Pons (tissue), 1 donor: ENCODE measurements at regions not wholly inside any gene's neighbourhood (a gene's known extent, or its start where the extent isn't known, plus 50 kb on each side); places are given as distances from the start of the nearest gene placed in this dataset.
"Not testable (repeated sequence)": the region's sequence is repeated elsewhere in the genome, so short reads cannot be mapped to it uniquely, and the experiment has no call there.

Experiments
- DNase-seq: peaks from one replicate; pipeline ENCODE4 v3.0.0-alpha.2; 2016; ENCODE audit warnings: low spot score

DNA sequence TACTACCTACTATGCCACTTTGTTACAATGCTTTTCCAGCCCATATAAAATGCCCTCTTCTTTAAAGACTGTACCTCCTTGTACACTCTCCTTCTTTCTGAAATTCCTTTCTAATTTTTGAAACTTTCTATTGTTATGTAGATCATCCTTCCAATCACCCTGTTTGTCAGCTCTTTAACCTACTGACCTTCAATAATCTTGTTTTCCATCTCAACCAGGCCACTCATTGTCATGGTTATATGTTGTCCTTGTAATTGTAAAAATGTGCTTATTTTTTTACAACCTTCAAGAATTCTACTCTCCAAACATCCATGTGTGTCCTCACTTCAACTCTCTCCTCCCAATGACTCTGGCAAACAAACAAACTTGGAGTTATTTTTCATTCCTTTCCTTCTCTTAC is 1172.6 kb upstream of the CELF2 start:
- DNase-seq: no peak

DNA sequence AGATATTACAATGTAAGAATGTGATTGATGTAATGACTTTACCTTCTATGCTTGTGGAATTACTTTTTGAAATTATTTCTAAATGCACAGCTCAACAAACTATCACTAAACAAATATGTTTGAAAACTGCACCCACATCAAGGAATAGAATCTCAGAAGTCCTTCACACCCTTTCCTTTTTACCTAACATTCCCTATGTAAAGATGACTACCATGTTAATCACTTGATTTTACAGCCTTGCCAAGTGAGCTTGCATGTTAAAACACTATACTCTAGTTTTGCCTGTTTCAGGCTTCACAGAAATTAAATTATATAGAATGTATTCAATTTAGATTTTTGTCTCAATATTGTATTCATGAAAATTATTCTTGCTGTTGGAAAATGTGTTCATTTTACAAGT is 1169.4 kb upstream of the CELF2 start:
- no peak for DNase-seq

DNA sequence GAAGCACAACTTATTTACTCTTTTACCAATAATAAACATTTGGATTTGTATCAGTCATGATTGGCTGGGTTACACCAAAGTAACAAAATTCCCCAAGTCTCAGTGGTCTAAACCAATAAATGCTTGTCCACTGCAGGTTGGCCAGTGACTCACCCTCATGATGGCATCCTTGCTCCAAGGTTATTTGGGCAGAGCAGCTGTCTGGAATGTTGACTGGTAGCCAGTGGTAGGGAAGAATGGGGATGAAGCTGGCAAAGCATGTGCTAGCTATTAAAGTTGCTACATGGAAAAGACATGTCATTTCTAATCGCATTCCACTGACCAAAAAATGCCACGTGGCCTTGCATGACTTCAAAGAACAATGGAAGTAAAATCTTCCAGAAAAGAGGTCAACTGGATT is 1168.7 kb upstream of the CELF2 start:
- no peak for DNase-seq

DNA sequence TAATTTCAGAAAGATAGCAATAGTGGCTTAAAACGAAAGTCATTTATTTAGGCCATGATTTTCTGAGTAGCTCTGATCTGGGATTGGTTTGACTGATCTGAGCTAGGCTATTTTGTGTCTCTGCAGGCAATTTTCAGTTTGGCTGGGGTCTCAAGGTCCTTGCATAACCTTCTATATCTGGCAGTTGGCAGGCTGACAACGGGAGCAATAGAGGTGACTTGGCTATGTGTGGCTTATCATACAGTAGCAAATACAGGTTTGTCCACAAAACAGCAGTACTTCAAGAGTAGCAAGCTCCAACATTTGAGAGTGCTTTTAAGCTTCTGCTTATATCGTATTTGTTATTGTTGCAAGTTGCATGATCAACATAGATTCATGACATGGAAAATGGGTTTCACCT is 1167.3 kb upstream of the CELF2 start:
- no peak for DNase-seq

DNA sequence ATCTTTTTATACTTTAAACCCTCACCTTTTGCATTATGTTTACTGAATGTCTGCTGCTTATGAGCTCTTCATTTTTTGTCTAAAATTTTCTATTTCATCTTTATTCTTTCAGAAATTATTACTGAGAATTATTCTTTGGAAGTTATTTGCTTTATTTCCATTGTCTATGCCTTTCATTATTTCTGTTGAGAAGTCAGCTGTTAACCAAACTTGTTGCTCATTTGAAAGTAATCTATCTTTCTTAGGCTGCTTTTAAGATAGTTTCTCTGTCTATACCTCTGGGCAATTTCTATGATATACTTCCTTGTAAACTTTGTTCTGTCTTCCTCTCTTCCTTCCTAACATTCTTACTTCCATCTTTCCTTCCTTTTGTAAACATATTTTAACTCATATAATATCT is 1165.9 kb upstream of the CELF2 start:
- DNase-seq: no peak

DNA sequence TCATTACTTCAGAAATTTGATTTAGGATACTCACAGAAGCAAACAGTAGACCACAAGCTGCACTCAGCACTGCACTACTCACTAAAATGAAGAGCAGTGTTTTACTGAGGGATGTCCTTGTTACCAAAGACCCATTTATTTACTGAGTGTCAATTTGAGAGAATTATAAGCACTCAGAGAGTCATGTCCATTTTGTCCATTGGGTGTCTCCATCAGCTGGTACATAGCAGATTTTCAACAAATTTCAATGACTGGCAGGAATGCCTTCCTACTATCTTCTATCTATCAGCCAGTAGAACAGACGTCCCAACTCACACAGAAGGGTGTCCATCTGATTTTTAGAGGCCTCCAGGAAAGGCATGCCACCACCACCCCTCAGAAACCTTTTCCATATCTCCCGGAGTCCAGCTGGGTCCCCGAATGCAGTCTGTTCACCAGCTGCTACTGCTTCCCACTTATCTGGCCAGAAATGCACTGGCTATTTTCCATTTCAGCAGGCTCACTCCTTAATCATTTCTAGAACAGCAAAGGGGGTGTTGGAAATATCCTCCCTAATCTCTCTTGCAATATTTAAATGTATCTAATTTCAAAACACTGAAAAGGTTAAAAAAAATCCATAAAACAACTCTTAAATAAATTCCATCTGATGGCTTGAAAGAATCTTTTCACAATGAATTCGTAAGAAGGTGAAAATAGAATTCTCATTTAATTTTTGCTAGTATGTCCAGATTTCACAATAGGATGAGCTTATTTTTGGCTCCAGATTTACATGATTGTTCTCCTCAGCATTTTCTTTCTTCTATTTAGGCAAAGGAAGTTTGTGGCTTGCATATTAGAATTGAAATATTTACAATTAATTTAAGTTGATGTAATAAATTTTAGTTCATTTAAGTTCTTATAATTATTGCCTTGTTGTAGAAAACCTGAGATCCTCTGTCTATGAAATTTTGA is 1164.0 kb upstream of the CELF2 start:
- peak; percentile 19 for DNase-seq

DNA sequence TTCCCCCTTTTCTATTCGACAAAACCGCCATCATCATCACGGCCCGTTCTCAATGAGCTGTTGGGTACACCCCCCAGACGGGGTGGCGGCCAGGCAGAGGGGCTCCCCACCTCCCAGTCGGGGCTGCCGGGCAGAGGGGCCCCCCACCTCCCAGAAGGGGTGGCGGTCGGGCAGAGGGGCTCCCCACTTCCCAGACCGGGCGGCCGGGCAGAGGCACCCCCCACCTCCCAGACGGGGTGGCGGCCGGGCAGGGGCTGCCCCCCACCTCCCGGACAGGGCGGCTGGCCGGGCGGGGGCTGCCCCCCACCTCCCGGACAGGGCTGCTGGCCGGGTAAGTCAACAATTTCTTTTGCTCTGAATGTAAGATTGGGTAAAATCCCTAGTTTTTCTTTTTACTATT is 1162.2 kb upstream of the CELF2 start:
- not testable (repeated sequence) for DNase-seq

DNA sequence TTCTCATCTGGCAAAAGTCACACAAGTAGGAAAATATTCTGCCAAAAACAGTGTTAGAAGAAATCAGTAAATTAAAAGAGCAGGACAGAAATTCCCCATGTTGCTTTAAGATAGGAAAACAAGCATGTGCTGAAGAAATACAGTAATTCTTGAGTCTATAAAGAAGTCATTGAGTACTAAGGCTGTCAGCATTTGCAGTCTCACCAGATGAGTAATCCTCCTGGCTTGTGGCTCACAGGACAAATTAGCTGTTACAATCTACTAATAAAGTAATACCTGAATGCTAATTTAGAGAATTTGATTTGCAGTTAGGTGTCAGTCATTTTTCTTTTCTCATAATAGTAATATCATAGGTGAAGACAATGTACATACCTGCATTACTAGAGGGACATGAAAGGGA is 1158.9 kb upstream of the CELF2 start:
- DNase-seq: no peak

DNA sequence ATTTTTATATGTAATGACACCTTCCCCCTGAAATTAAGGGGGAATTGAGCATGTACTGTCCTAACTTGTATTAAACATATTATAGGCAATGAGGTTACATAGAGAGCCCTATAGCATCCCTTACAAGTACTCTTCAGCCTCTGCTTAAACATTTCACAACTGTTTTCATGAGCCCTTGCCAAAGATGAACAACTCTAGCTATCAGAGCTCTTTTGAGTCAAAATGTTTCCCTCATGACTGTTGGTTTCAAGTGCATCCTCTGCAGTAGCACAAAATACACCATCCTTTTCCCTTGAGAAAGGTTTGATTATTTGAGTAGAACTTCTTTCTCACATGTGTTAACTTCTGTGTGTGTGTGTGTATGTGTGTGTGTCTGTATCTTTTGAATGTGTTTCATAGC is 1157.6 kb upstream of the CELF2 start:
- DNase-seq: no peak

DNA sequence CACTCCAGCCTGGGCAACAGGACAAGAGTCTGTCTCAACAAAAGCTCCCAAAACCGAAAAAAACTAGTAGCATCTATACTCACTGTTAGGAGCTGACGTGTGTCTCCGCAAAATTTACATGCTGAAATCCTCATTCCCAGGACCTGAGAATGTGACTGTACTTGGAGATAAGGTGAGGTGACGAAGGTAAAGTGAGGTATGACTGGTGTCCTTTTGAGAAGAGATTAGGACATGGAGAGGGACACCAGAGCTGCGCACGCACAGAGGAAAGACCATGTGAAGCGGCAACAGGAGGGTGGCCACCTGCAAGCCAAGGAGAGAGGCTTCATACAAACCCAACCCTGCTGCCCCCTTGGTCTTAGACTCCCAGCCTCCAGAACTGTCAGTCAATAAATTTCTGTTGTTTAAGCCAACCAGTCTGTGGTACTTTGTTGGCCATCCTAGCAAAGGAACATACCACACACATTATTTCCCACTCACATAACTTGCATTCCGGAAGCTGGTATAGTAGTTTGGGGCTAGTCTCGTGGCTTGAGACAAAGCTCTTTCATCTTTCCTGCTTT is 1154.0 kb upstream of the CELF2 start:
- DNase-seq: no peak

DNA sequence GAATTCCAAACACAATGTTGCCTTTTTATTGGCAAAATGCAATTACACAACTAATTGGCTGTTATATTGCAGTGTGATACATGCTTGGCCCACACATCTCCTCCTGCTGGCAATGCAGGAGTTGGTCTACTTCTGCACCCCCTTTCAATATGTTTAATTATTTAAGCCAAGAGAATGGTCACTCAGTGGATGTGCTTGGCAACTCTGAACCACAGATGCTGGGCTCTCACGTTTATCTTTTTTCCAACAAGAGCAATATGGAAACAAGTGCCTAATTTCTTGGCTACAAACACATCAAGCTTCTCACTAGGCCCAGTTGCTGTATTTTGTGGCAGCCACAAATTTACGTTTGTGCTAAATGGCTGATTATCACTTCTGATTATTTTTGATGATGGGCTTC is 1149.2 kb upstream of the CELF2 start:
- no peak for DNase-seq

DNA sequence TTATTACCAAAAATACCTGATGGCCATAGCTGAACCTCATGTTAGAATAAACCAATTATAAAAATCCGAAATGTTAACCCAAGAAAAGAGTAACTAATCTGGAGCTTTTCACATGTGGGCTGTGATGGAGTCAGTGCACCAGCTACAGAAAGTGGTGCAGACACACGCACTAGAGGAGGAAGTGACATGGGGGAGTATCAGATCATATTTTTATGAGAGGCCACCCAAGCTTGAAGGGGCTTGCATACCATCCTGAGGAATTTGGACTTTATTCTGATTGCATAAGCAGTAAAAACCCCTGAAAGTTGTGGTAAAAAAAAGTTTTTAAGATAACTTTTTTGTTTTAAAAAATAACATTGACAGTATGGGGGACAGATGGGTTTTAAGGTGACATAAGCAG is 1148.5 kb upstream of the CELF2 start:
- no peak for DNase-seq

DNA sequence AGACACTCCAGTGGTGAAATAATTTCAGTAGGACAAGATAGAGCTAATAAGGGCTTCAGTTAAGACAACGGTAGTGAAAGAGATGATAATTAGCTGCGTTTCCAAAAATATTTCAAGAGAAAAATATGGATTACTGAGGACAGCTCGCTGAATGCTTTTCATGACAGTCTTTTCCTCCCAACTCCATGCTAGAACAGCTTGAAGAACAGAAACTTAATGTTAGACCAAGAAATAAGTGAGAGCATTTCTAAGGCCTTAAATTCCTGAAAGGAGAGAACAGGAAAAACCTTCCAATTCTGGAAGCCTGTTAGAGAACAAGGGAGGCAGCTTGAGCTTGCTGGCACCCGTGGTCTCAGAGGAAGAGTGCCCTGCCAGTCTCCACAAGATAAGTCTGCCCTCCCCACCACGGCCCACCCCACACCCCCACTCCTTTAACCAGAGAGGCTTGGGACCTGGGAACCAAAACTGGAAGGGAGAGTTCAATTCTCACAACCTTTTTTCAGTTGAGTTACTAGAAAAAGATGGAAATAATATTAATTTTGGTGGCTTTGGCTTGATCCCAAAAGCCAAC is 1148.0 kb upstream of the CELF2 start:
- DNase-seq: no peak

DNA sequence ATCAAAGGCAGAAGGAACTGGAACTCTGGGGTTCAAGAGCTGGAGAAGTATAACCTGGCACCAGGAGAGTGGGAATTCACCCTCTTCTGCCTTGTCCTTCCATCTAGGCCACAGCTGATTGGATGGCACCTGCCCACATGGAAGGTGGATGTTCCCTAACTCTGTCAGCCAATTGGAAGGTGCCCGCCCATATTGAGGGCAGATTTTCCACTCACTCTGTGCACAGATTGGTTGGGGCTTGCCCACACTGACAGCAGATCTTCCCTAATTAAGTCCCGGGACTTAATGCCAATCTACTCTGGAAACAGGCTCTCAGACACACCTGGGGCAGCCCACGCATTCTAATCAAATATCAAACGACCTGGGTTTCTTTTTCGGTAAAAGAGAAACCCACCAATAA is 1142.3 kb upstream of the CELF2 start:
- no peak for DNase-seq

DNA sequence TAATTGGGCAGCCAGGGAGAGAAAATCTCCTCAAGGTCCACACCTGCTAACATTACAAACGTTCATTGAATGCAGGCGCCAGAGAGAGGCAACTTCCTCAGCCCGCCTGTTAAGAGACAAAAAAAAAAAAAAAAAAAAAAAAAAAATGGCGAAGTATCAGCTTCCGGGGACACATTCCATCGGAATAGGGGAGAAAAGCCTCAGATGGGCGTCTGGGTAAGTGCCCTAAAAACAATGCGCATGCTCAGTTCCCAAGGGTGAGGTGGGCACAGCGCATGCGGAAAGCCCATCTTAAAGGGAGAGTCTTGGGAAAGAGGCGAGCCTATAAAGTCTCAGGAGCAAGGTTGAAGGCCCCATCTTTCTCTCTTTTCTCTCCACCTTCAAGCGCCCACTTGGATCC is 1139.7 kb upstream of the CELF2 start:
- DNase-seq: no peak

DNA sequence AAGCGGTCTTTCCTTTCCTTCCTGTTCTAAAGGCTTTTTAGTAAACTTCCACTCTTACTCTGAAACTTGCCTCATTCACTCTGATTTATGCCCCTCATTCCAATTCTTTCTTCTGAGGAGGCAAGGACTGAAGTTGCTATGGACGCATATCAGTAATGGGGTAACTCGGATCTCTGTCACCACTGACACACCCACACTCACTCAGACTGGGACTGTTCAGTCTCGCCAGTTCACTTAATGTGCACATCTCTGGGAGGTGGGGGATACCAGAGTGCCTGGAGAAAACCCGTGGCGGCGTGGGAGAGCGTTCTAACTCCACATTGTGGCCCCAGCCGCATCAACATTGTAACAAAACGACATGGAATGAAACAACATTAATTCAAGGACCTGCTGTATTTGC is 1139.3 kb upstream of the CELF2 start:
- DNase-seq: no peak

DNA sequence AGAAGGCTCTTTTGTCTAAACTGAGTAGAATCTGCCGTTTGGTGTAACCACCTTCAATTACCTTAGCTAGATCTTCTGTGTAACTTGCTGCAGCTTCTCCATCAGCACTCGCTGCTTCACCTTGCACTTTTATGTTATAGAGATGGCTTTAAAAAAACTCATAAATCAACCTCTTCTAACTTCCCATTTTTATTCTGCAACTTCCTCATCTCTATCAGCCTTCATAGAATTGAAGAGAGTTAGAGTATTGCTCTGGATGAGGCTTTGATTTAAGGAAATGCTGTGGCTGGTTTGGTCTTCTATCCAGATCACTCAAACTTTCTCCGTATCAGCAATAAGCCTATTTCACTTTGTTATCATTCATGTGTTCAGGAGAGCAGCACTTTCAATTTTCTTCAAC is 1131.9 kb upstream of the CELF2 start:
- no peak for DNase-seq

DNA sequence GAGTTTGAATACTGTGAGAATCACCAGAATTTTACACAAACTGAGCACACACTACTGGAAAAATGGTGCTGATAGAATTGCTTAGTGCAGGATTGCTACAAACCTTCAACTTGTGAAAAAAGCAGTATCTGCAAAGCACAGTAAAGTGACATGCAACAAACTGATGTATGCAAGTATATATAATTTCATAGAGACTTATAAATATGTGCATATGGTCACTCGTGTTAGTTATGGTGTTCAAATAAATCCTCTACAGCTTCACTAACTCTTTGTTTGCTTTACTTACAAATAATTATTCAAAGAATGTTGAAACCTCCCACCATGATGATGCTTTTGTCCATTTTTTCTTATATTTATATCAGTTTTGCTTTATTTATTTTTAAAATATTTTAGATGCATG is 1130.9 kb upstream of the CELF2 start:
- no peak for DNase-seq

DNA sequence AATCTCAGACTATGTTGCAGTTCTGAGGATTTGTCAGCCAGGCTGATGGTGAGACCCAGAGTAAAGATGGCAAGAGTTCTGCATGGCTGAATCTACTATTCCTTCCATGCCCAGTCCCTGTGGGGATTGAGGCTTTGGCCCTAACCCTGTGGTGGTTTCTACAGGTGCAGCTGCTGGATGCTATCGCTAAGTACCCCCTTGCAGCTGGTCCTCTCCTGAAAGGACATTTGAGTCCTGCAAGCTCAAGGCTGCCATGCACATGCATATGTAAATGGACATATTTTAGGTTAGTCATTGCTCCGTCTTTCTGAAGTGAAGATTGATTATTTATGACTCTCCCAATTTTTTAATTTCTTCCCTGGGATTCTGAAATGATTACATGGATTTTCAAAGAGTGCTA is 1122.2 kb upstream of the CELF2 start:
- no peak for DNase-seq

DNA sequence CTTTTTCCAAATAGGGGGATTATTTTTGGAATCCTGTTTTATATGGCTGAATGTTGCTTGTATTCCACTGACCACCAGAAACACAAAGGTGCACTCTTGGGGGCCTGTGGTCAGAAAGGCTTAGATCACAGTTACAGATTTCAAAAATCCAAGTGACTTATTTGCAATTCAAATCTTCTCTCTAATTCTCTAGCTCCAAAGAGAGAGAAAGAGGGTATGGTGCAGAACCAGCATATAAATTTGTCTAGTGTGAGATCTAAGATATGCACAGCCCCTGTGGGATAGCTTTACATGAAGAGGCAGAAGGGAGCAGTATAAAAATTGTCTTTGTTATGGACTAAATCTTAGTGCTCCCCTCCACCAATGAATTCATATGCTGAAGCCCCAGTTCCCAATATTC is 1121.7 kb upstream of the CELF2 start:
- DNase-seq: no peak

DNA sequence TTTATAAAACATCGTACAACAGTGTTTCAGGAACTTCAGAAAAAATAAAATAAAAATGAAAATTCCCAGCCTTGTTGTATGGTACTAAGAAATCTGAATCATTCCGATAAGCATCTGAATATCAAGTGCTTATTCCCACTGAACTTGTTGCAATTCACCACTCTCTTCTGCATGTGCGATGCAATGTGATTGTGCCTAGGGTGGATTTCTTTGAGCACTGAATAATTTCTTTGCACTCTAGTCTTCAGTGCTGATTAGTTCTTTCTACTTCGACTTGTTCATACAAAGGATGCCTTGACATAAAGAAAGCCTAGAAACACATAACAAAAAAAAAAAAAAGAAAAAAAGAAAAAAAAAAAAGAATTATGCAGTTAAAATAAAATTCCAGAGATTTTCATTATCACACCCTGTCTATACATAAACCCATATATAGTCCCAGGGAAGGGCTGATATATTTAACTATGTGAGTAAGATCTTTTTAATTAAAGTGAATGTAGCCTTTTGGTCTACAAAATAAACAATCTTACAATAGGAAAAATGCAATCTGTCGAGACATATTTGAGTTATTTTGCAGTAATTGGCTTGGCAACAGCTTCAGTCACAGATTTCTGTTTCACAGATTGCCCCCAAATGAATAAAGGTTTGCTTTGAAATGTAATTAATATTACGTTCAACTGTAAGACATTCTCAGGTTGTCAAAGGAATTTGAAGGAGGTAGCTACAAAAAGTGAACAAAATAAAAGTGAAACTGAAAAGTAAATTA is 1118.9 kb upstream of the CELF2 start:
- DNase-seq: no peak

DNA sequence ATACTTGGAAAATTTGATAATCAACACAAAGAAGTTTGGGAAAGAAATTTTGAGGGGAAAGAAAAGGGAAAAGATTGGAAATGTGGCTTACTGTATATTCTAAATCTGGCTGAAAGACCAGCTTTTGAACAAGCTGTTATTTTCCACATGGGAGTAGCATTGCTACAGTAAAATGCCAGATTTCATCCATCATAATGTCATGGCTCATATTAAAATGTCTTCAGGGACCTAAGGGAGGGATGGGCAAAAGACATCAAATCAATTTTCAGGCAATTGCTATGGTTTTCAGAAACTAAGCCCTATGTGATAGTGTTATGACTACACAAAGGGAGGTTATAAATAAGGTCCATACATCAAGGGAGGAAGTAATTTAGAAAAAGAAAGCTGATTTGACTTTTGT is 1116.9 kb upstream of the CELF2 start:
- no peak for DNase-seq

DNA sequence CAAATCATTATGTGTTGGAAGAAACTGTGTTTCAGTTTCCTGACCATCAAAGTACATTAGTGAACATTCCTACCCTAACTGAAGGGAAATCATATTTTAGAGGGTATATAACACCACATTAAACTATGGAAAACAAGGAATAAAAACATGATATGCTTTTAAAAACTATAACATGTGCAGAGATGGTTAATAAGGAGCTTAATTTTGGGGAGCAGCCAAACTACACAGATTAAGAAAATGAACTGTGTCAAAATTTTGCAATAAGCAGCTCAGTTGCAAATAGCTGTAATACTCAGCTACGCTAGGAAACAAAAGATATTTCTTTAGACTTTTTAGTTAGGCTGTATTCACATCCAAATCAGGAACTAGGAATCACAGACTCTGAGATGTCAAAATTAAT is 1115.7 kb upstream of the CELF2 start:
- DNase-seq: no peak
